NCI-H526 treated with DMSO at 0.1 percent for 48 hours (cell line): ENCODE measurements at regions not wholly inside any gene's neighbourhood (a gene's known extent, or its start where the extent isn't known, plus 50 kb on each side); places are given as distances from the start of the nearest gene placed in this dataset.
"Not testable (repeated sequence)": the region's sequence is repeated elsewhere in the genome, so short reads cannot be mapped to it uniquely, and the experiment has no call there.

Experiments
- DNase-seq: peaks from one replicate; lab custom pipeline; 2025; lab: John Stamatoyannopoulos, UW

DNA sequence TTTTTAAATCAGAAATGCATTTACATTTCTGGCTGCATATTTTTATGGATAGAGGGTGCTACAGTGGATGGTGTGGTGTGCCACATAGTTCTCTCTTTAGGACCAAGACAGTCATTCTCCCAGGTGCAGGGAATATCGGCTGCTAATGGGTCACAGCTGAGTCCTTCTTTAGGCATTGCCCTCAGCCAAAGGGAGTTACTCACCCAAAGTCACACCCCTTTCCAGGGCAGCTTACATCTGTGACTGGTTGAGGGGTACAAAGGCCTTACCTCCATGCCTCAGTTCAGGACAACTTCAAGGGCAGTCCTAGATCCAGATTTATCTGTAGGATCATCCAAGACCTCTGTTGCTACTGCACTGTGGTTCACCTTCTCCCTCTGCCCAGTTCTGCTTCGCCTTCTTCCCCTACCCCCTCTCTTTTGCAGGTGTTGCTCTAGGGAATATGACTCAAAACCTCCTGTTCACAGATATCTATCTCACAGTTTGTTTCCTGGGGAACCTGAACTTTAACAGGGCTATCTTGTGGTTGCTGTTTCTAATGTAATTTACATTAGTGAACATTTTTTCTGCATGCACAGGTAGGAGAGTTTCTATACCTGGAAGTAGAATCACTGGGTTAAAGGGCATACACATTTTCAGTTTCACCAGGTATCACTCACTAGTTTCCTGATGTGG, 413.9 kb downstream of the RPS6KC1 start:
- no peak for DNase-seq

DNA sequence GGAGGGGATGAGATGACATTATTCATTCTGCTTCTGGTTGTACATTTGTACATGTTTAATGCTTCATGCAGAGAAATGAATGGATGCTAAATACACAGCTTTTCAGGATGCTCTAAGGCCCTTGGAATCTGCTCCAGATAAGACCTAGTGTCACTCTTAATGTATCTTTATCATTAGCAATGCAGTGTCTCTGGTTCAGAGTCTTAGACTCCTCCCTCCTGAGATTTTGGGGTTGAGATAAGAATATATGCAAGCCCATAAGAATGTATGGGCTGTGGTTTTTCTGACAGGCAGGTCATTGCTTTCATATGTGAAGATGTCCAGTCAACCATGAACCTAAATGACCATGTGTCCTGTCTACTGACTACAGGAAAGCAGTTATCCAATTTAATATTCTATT, 415.5 kb downstream of the RPS6KC1 start:
- no peak for DNase-seq

DNA sequence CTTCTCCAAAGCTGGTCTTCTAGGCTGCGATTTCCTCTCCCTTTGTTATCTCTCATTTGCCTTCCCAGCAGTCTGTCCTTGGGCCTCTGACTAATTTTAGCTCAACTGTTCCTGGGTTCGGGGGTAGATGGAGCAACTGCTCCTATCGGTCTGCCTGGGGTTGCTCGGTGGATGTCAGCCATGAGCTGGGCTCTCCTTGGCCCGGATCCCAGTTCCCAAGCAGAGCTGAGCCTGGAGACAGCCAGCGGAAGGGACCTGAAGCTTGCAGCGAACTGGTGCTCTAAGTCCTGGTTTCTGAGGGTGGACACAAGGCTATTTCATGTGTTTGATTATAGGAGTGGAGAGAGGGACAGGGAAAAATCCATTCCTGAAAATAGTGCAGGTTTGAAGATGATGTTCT, 423.0 kb downstream of the RPS6KC1 start:
- DNase-seq, result no peak

DNA sequence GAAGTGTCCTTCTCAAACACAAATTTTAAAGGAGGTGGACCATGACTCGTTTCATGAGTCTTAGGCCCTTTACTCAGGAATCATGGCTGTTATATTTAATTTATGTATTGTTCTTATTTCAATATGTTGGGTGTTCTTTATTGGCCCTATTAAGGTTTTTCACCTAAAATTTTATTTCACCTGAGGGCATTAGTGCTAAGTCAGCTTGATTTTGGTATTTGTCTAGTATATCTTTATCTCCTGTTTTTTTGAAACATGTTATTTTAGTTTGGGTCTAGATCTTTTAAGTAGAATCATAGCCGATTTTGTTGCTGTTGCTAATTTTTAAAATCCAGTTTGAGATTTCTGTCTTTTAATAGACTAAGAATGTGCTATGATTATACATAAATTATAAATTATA, 430.4 kb downstream of the RPS6KC1 start:
- DNase-seq, result no peak

DNA sequence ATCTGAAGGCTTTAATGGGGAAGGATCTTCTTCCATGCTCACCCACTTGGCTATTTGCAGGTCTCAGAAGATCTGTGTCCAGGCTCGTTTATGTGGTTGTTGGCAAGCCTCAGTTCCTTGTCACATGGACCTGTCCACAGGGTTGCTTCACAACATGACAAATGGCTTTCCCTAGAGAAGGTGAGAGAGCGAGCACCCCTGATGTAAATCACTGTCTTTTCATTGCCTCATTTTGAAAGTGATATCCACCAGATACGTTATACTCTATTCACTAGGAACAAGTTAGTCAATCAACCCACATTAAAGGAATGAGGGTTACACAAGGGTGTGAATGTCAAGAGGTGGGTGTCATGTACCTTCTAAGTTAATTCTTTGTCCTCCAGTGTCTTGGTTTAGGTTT, 433.3 kb downstream of the RPS6KC1 start:
- DNase-seq, result no peak

DNA sequence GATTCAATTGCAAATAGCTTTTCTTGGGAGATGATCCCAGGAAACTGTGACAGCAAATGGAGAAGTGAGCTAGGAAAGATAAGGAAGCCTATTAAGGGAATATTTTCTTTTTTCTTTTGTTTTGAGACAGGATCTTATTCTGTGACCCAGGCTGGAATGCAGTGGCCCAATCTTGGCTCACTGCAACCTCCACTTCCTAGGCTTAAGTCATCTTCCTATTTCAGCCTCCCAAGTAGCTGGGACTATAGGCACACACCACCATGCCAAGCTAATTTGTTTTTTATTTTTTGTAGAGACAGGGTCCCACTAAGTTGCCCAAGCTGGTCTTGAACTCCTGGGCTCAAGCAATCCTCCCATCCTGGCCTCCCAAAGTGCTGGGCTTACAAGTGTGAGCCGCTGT, 433.7 kb downstream of the RPS6KC1 start:
- no peak for DNase-seq

DNA sequence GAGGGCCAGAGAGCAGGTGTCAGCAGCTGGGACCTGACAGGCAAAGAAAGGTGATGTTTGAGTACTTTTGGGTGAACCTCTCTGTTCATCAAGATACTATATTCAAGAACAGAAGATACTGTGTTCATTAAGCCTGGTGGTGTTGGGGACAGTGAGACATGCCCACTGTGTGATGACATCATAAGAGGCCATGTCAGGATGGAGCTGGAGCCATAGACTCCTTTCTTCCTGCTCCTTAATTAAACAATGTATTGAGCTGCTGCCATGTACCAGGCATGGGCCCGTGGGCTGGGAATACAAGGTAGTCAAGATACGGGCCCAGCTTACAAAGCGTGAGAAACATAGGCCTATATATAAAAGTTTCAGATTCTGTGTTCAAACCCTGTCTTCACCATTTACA, 435.4 kb downstream of the RPS6KC1 start:
- no peak for DNase-seq

DNA sequence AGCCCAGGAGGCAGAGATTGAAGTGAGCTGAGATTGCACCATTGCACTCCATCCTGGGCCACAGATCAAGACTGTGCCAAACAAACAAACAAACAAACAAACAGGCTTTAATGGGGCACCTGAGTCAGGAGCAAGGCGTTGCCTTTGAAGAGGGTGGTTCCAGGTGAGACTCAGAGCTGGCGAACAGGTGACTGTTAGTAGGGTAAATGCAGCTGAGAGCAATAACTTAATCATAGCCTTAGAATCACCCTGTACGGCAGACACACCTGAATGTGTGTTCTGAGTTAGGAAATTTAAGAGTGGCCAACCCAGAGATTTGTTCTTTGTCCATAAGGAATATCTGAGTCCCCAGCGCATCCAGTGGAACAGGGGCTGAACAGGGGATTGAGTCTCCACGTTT, 440.4 kb downstream of the RPS6KC1 start:
- no peak for DNase-seq

DNA sequence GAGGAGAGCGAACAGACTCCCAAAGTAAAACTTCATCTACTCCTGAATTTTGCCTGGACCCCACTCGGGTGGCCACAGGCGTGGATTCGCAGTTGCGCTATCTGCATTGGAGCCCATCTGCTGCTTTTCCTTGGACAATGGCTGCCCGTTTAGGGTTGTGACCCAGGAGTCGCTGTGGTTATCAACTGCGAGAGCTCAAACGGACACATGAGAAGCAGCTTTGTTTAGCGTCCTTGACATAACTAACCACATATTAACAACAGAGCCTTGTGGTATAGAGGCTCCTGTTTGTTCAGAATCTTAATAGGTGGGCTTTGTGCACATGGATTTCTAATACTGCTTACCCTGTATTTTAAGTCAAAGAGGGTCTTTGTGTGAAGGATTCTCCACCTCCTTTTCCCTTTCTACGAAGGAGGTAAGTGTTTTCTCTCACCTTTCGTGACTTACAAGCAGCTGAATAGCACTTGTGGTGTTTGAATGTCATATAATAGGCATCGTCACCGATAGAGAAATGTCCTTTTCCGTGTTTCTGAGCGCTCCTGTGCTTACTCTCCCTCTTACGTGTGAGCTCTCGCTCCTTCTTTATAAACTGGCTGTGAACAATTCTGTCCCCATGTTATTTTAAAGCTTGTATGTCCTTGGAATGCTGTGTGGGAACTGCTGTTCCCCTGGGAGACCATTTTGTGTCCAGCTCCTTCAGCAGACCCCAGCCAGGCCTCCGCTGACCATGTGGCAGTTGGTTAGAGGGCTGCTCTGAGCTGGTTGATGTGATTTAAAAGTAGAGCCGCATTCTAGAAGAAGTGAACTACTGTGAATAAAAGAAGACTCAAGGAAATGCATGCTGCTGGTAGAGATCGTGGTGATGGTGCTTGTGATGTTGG, 441.4 kb downstream of the RPS6KC1 start:
- no peak for DNase-seq

DNA sequence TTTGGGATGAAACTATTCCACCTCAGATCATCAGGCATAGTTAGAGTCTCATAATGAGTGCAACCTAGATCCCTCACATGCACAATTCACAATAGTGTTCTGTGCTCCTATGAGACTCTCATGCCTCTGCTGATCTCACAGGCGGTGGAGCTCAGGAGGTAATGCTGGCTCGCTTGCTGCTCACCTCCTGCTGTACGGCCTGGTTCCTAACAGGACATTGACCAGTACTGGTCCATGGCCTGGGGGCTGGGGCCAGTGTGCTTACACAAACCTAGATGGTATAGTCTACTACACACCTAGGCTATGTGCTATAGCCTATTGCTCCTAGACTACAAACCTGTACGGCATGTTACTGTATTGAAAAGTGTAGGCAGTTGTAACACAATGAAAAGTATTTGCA, 448.4 kb downstream of the RPS6KC1 start:
- no peak for DNase-seq

DNA sequence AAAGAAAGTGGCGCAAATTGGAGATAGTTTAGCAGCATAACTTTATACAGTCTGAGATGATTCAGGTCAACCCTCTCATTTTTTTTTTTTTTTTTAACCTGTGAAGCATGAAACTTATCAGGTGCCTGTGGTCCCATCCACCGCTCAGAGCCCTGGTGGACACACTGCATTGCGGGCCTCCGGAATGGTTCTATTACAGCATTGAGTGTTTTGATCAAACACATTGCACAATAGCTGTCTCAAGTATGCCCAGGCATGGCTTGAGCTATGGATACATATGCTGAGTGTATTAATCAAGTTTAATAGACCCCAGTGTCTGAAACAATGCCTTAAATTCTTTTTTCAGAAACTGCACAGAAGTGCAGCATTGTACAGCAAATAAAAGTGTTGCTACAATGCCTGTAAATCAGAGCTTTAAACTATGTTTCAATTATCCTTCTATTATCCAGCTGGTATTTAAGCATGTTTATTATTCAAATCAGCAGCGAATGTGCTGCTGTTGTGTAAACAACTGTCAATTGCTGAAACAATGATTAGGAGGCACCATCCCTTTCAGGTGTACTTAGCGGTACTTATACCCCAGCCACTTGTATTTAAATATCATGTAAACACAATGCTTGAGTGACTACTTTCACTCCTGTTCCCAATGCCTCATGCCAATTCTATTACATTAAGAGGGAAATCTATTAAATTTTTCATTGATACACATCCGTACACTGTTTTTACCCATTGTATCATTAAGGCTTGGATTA, 456.6 kb downstream of the RPS6KC1 start:
- DNase-seq, result peak; percentile 17

DNA sequence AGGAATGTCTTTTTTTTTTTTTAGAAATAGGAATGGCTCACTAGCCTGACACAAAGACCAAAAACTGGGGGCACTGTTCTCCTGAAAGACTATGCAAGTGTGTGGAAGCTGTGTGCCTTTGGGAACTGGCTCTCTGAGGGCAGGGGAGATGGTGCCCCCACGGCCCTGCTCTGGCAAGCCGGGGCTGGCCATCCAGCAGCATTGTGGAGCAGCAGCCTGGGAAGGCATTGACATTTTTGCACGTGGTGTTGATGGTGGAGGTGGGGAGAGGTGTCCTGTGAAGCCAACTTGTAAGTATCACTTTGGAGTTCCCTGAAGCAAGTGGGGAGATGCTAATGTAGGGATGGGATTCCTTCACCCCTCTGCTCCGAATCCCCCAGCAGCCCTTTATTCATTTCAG, 460.1 kb downstream of the RPS6KC1 start:
- no peak for DNase-seq

DNA sequence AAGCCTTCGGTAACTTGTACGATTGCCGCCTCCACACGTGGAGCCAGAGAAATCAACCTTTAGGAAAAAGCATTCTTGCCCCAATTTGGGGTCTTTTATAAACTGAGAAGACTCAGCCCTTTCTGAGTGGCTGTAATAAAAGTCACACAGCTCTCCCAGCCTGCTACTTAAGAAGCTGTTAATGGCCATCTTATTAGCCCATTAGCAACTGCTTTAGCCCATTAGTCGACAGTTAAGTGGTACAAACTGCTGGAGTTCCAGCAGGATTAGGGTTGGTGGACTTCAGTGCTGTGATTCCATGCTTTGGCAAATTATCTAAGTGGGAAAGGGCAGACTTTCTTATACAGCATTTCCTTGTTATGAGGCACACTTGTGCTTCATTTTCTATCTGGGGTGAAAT, 461.3 kb downstream of the RPS6KC1 start:
- DNase-seq, result no peak

DNA sequence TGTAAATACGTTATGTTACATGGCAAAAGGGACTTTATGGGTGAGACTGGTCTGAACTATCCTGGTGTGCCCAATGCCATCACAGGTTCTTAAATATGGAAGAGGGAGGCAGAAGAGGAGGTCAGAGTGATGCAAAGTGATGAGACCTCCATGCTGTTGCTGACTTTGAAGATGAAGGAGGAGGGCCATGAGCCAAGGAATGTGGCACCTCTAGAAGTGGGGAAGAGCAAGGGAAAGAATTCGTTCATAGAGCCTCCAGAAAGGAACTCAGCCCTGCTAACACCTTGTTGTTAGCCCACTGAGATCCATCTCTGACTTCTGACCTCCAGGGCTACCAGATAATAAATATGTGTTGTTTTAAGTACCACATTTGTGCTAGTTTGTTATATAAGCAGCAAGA, 462.0 kb downstream of the RPS6KC1 start:
- no peak for DNase-seq

DNA sequence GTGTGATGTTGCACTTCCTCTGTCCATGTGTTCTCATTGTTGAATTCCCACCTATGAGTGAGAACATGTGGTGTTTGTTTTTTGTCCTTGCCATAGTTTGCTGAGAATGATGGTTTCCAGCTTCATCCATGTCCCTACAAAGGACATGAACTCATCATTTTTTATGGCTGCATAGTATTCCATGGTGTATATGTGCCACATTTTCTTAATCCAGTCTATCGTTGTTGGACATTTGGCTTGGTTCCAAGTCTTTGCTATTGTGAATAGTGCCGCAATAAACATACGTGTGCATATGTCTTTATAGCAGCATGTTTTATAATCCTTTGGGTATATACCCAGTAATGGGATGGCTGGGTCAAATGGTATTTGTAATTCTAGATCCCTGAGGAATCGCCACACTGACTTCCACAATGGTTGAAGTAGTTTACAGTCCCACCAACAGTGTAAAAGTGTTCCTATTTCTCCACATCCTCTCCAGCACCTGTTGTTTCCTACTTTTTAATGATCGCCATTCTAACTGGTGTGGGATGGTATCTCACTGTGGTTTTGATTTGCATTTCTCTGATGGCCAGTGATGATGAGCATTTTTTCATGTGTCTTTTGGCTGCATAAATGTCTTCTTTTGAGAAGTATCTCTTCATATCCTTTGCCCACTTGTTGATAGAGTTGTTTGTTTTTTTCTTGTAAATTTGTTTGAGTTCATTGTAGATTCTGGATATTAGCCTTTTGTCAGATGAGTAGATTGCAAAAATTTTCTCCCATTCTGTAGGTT, 463.6 kb downstream of the RPS6KC1 start:
- DNase-seq, result not testable (repeated sequence)

DNA sequence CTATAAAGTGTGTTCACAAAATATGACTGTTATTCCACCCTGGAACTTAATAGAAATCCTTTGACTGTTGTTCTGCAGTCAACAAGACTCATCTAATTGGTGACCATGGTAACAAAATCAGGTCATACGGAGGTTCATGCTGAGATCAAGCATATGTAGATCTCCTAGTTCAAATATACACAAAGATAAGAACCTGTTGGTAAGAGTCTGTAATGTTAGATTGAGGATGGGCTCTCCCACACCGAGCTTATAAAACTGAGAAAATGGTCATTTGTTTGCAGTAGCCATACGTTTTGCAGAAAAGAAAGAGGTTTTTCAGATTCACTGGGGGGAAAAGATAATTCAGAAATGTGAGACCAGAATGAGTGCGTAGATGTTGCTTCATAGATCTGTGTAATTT, 468.1 kb downstream of the RPS6KC1 start:
- DNase-seq, result no peak

DNA sequence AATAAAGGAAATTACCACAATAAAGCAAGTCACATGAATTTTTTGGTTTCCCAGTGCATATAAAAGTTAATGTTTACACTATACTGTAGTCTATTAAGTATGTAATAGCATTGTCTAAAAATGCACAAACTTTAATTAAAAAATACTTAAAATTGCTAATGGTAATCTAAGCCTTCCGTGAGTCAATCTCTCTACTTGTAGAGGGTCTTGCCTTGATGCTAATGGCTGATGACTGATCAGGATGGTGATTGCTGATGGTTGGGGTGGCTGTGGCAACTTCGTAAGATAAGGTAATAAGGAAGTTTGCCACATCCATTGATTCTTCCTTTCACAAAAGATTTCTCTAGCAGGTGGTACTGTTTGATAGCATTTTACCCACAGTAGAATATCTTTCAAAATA, 466.6 kb upstream of the PROX1 start:
- DNase-seq, result no peak

DNA sequence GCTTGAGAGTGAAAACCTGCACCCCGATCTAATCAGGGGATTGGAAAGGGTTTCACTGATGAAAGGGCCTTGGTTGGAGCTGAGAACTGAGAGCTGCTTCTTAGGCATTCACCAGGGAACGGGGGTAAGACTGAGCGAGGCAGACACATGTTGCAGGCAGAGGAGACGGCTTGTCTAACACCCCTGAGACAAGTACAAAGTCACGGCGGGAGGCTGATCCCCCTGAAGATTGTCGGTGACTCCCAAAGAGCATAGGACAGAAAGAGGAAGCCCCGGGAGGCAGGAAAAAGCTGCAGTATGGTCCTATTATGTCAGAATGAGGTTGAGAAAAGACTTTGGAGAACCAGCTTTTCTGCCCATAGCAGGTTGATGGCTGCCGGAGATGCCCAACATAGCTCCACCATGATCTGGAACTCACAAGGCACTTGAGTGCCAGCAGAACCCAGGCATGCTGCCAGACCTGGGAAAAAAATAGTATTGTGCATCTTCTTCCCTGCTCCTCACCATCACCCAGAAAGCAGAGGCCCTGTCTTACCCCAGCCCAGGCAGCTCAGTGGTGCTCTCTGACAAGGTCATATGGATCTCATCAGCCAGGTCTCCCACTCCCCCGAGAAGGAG, 463.9 kb upstream of the PROX1 start:
- no peak for DNase-seq

DNA sequence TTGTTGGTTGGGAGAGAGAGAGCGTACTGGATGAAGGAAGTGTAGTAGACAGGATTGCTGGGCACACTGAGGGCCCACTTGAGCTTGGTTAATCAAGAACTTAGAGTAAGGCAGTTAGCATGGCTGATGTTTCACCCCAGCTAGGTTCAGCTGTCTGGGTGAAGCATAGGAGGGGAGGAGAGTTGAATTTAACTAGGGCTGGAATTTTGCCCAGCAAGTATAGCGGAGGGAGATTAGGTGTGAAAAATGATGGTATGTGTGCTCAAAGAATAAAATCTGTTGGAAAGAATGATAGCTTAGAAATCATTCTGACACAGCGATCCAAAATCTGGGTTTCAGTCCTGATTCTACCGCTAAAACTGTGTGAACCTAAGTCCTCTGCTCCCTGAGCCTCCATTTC, 461.5 kb upstream of the PROX1 start:
- DNase-seq, result no peak

DNA sequence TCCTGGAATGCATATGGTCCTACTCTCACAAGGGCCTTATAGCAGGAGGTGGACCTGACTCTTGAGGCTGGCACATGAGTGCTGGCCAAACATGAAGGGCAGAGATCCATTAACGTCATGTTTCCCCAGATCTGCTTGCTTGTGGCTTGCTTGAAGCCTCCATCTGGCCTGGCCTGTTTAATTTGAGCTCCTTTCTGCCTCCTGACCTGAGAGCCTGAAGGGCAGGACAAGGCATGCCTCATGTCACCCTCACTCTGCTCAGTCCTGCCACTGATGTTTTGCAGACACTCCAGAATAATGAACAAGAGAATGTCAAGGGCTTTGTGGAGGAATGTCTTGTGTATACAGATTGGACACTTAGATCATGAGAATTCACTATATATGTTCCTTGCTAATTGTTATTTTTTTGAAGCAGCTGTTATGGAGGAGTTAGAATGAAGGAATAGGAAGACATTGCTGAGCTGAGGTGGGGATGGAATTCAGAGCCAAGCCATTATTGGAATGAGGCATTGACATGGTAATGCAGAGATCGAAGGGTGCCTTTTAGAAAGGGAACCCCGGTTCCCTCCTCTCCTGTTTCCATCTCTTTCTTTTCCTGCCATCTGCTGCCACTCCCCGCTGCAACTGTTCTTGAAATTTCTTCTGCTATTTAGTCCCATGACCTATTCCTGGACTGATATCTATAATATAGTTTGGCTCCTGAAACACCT, 457.0 kb upstream of the PROX1 start:
- no peak for DNase-seq
